ENCODE measurements at regions not wholly inside any gene's neighbourhood (a gene's known extent, or its start where the extent isn't known, plus 50 kb on each side); places are given as distances from the start of the nearest gene placed in this dataset.
"Not testable (repeated sequence)": the region's sequence is repeated elsewhere in the genome, so short reads cannot be mapped to it uniquely, and the experiment has no call there.

- TF ChIP-seq CTCF (IDR thresholded peaks at IDR 0.05), result no peak
- H3K27me3 Mint-ChIP-seq, result peaks cover 56% of the 10 kb centered on the region
- CTCF ChIA-PET, result no interaction called here
- H3K9me3 Mint-ChIP-seq, result no peaks in the 10 kb centered on the region
- Histone ChIP-seq H3K4me3 (ENCODE audit: low read length) (no peak overlapping the region), H3K9me3 (ENCODE audit: control insufficient read depth in 1 of 2, insufficient read depth in 1 of 2, low read length in 2 of 2) (peaks cover 4 to 14% of the 10 kb centered on the region in 2 experiments), H3K27ac (ENCODE audit: low read depth in 1 of 2, low read length in 2 of 2) (no peak overlapping the region), H3K4me1 (ENCODE audit: insufficient read depth, low read length) (peaks cover 28% of the 10 kb centered on the region), H3K36me3 (ENCODE audit: insufficient read depth, low read length) (no peaks in the 10 kb centered on the region), H3K27me3 (ENCODE audit: control insufficient read depth in 1 of 2, insufficient read depth in 2 of 2, low read length in 2 of 2) (peaks cover 16 to 17% of the 10 kb centered on the region in 2 experiments)
- ATAC-seq (ENCODE audit: poor library complexity) (no peak), DNase-seq (no peak)
- H3K4me1 Mint-ChIP-seq (ENCODE audit: low read depth), result peaks cover 23% of the 10 kb centered on the region
- POLR2A ChIA-PET, result no interaction called here
- H3K36me3 Mint-ChIP-seq (ENCODE audit: low read depth), result no peaks in the 10 kb centered on the region
- intact Hi-C loops (cut with DNase I, micrococcal nuclease), result no loop called here
- H3K4me3 Mint-ChIP-seq, result no peak overlapping the region
- H3K27ac Mint-ChIP-seq, result no peak overlapping the region
Observed at GRCh38 chr4:101414496-101414895, 67.2 kb upstream of the PPP3CA start.

DNA sequence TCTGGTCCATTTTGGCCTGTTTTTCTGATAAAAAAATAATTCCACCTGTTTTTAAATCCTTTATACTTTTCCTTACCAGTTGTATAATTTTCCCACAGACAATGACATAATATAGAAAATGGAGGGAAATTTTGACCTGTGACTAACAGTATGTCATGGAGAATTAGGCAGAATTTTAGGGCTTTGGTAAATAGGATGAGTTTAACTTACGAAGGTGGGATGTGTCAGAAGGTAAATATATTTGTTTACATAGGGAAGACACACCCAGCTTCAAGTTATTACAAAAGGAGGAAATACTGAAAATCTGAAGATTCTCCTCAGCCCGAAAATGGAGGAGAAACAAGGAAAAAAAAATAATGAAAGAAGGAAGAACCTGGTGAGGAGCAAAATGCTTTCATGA, 64.6 kb upstream of the PPP3CA start:
- Histone ChIP-seq H3K9me3 (ENCODE audit: control insufficient read depth in 1 of 2, insufficient read depth in 1 of 2, low read length in 2 of 2) (peaks cover 4 to 11% of the 10 kb centered on the region in 2 experiments), H3K4me3 (ENCODE audit: low read length) (no peak overlapping the region), H3K4me1 (ENCODE audit: insufficient read depth, low read length) (peaks cover 15% of the 10 kb centered on the region), H3K27ac (ENCODE audit: low read depth in 1 of 2, low read length in 2 of 2) (no peak overlapping the region), H3K27me3 (ENCODE audit: control insufficient read depth in 1 of 2, insufficient read depth in 2 of 2, low read length in 2 of 2) (peaks cover 9 to 12% of the 10 kb centered on the region in 2 experiments), H3K36me3 (ENCODE audit: insufficient read depth, low read length) (no peaks in the 10 kb centered on the region)
- Mint-ChIP-seq H3K27me3 (peaks cover 44% of the 10 kb centered on the region), H3K27ac (no peak overlapping the region), H3K36me3 (ENCODE audit: low read depth) (no peaks in the 10 kb centered on the region), H3K9me3 (no peaks in the 10 kb centered on the region), H3K4me1 (ENCODE audit: low read depth) (peaks cover 5% of the 10 kb centered on the region), H3K4me3 (no peak overlapping the region)
- POLR2A ChIA-PET, result no interaction called here
- CTCF ChIA-PET, result no interaction called here
- intact Hi-C loops (cut with DNase I, micrococcal nuclease), result no loop called here
- ATAC-seq (ENCODE audit: poor library complexity), result no peak
- TF ChIP-seq CTCF (IDR thresholded peaks at IDR 0.05), result no peak
- DNase-seq, result no peak

DNA sequence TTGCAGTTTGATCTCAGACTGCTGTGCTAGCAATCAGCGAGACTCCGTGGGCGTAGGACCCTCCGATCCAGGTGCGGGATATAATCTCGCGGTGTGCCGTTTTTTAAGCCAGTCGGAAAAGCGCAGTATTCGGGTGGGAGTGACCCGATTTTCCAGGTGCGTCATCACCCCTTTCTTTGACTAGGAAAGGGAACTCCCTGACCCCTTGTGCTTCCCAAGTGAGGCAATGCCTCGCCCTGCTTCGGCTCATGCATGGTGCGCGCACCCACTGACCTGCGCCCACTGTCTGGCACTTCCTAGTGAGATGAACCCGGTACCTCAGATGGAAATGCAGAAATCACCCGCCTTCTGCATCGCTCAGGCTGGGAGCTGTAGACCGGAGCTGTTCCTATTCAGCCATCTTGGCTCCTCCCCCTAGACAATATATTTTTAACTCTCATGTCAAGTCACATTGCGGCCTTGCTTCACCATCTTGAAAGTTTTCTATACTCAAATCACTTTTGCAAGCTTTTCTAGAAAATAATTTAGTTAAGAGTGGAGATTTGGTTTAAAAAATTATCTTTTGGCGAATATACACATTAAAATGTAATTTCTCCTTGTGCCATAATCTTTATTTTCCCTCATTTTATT, 64.1 kb upstream of the PPP3CA start:
- POLR2A ChIA-PET; H3K27ac Mint-ChIP-seq; DNase-seq; H3K4me3 Mint-ChIP-seq; H3K36me3 ChIP-seq (ENCODE audit: insufficient read depth, low read length); H3K9me3 Mint-ChIP-seq; H3K27me3 ChIP-seq (ENCODE audit: control insufficient read depth in 1 of 2, insufficient read depth in 2 of 2, low read length in 2 of 2); H3K36me3 Mint-ChIP-seq (ENCODE audit: low read depth); ATAC-seq (ENCODE audit: poor library complexity); CTCF ChIA-PET; H3K9me3 ChIP-seq (ENCODE audit: control insufficient read depth in 1 of 2, insufficient read depth in 1 of 2, low read length in 2 of 2); H3K4me1 Mint-ChIP-seq (ENCODE audit: low read depth); H3K4me1 ChIP-seq (ENCODE audit: insufficient read depth, low read length); H3K27ac ChIP-seq (ENCODE audit: low read depth in 1 of 2, low read length in 2 of 2); intact Hi-C loops (cut with DNase I, micrococcal nuclease); H3K4me3 ChIP-seq (ENCODE audit: low read length): not testable (repeated sequence)
- H3K27me3 Mint-ChIP-seq, result peaks cover 44% of the 10 kb centered on the region

GRCh38 chr4:101400096-101400495, 52.8 kb upstream of the PPP3CA start:
- H3K27ac Mint-ChIP-seq, result no peak overlapping the region
- no peak for TF ChIP-seq CTCF (IDR thresholded peaks at IDR 0.05)
- no peaks in the 10 kb centered on the region for H3K4me1 Mint-ChIP-seq (ENCODE audit: low read depth)
- ATAC-seq (ENCODE audit: poor library complexity) (no peak), DNase-seq (no peak)
- ChIA-PET CTCF (no interaction called here), POLR2A (no interaction called here)
- intact Hi-C loops (cut with DNase I, micrococcal nuclease), result no loop called here
- Histone ChIP-seq H3K27me3 (ENCODE audit: control insufficient read depth in 1 of 2, insufficient read depth in 2 of 2, low read length in 2 of 2) (peaks cover 0 to 2% of the 10 kb centered on the region in 2 experiments), H3K4me1 (ENCODE audit: insufficient read depth, low read length) (no peaks in the 10 kb centered on the region), H3K27ac (ENCODE audit: low read depth in 1 of 2, low read length in 2 of 2) (no peak overlapping the region), H3K9me3 (ENCODE audit: control insufficient read depth in 1 of 2, insufficient read depth in 1 of 2, low read length in 2 of 2) (peaks cover 3 to 10% of the 10 kb centered on the region in 2 experiments), H3K4me3 (ENCODE audit: low read length) (no peak overlapping the region), H3K36me3 (ENCODE audit: insufficient read depth, low read length) (no peaks in the 10 kb centered on the region)
- no peak overlapping the region for H3K4me3 Mint-ChIP-seq
- H3K36me3 Mint-ChIP-seq (ENCODE audit: low read depth), result no peaks in the 10 kb centered on the region
- H3K27me3 Mint-ChIP-seq, result peaks cover 27% of the 10 kb centered on the region
- no peaks in the 10 kb centered on the region for H3K9me3 Mint-ChIP-seq

All from CD4-positive, alpha-beta T cell (primary cell).